GM03348 (cell line): ENCODE measurements at regions not wholly inside any gene's neighbourhood (a gene's known extent, or its start where the extent isn't known, plus 50 kb on each side); places are given as distances from the start of the nearest gene placed in this dataset.
A peak's percentile ranks its signal among the peaks of the same experiment; 100 is the strongest.

ENCODE experiments used
- DNase-seq: peaks from one replicate; pipeline ENCODE4 v3.0.0; 2012; ENCODE audit warnings: low spot score

- DNase-seq = no peak
Observed at GRCh38 chr2:16615687-16616615, 49.7 kb downstream of the CYRIA start.

- DNase-seq = no peak
Observed at GRCh38 chr2:16615246-16615645, 50.4 kb downstream of the CYRIA start.

GRCh38 chr2:16614314-16614860 lies 51.2 kb downstream of the CYRIA start:
- DNase-seq = no peak

GRCh38 chr2:16613539-16614011 lies 52.1 kb downstream of the CYRIA start:
- DNase-seq = no peak

- DNase-seq = no peak
Observed at GRCh38 chr2:16612490-16612889, 53.1 kb downstream of the CYRIA start.

GRCh38 chr2:16609786-16610185 lies 55.8 kb downstream of the CYRIA start:
- DNase-seq = no peak

GRCh38 chr2:16608661-16609643 lies 56.7 kb downstream of the CYRIA start:
- DNase-seq = peak; percentile 90

- DNase-seq = no peak
Observed at GRCh38 chr2:16607301-16607700, 58.3 kb downstream of the CYRIA start.

- no peak for DNase-seq
Observed at GRCh38 chr2:16604236-16604635, 61.4 kb downstream of the CYRIA start.

- DNase-seq = no peak
Observed at GRCh38 chr2:16591370-16591933, 74.2 kb downstream of the CYRIA start.

GRCh38 chr2:16589465-16589864 lies 76.2 kb downstream of the CYRIA start:
- no peak for DNase-seq

GRCh38 chr2:16588565-16588964 lies 77.1 kb downstream of the CYRIA start:
- DNase-seq = no peak

GRCh38 chr2:16587601-16588000 lies 78.0 kb downstream of the CYRIA start:
- no peak for DNase-seq

GRCh38 chr2:16584824-16585540 lies 80.7 kb downstream of the CYRIA start:
- DNase-seq = no peak

GRCh38 chr2:16584084-16584483 lies 81.5 kb downstream of the CYRIA start:
- no peak for DNase-seq

GRCh38 chr2:16581241-16581640 lies 84.4 kb downstream of the CYRIA start:
- DNase-seq = no peak

GRCh38 chr2:16578081-16578480 lies 87.6 kb downstream of the CYRIA start:
- no peak for DNase-seq

GRCh38 chr2:16570516-16570915 lies 95.1 kb downstream of the CYRIA start:
- DNase-seq = no peak

GRCh38 chr2:16568998-16569784 lies 96.4 kb downstream of the CYRIA start:
- DNase-seq = no peak

- DNase-seq = no peak
Observed at GRCh38 chr2:16566701-16567100, 98.9 kb downstream of the CYRIA start.
